DOHH2 (cell line): ENCODE measurements at regions not wholly inside any gene's neighbourhood (a gene's known extent, or its start where the extent isn't known, plus 50 kb on each side); places are given as distances from the start of the nearest gene placed in this dataset.
A peak's percentile ranks its signal among the peaks of the same experiment; 100 is the strongest.

ENCODE experiments used
- H3F3A ChIP-seq: fragments of 200-600 bp; sonication (generic), shearing (Covaris generic); 2 replicates; pipeline ENCODE4 v1.6.0; 2016; ENCODE audit warnings: antibody characterized with exemption, mild to moderate bottlenecking; ENCODE audit not compliant: control insufficient read depth, insufficient read depth
- H3K27ac ChIP-seq: fragments of 200-600 bp; sonication (generic); 2 replicates; pipeline ENCODE4 v1.5.1; 2014; ENCODE audit warnings: low read depth, mild to moderate bottlenecking, low read length, moderate library complexity
- H3K27me3 ChIP-seq: fragments of 200-600 bp; sonication (generic); 2 replicates; pipeline ENCODE4 v1.6.1; 2014; ENCODE audit warnings: mild to moderate bottlenecking, low read length, mixed read lengths; ENCODE audit not compliant: control insufficient read depth
- H3K36me3 ChIP-seq: fragments of 200-600 bp; sonication (generic); 2 replicates; pipeline ENCODE4 v1.6.1; 2014; ENCODE audit warnings: mild to moderate bottlenecking, low read length, moderate library complexity, mixed read lengths; ENCODE audit not compliant: control insufficient read depth
- H3K4me1 ChIP-seq: fragments of 200-600 bp; sonication (generic); 2 replicates; pipeline ENCODE4 v1.6.1; 2014; ENCODE audit warnings: mild to moderate bottlenecking, low read length, mixed read lengths; ENCODE audit not compliant: control insufficient read depth
- H3K4me2 ChIP-seq: fragments of 200-600 bp; sonication (generic); 2 replicates; pipeline ENCODE4 v1.6.0; 2014; ENCODE audit warnings: mild to moderate bottlenecking, low read length, moderate library complexity
- H3K4me3 ChIP-seq: fragments of 200-600 bp; sonication (generic); 2 replicates; pipeline ENCODE4 v1.5.1; 2014; ENCODE audit warnings: mild to moderate bottlenecking, low read length, mixed read lengths
- H3K79me2 ChIP-seq: fragments of 200-600 bp; sonication (generic); 2 replicates; pipeline ENCODE4 v1.6.1; 2014; ENCODE audit warnings: mild to moderate bottlenecking, low read length, mixed read lengths; ENCODE audit not compliant: control insufficient read depth
- H3K9me2 ChIP-seq: fragments of 200-600 bp; sonication (generic); replicated peaks from 2 replicates; pipeline ENCODE4 v1.6.1; 2014; ENCODE audit warnings: mild to moderate bottlenecking, low read length, mixed read lengths; ENCODE audit not compliant: control insufficient read depth
- H3K9me3 ChIP-seq: fragments of 200-600 bp; sonication (generic); 2 replicates; pipeline ENCODE4 v1.6.1; 2014; ENCODE audit warnings: antibody characterized with exemption, low read length, mixed read lengths; ENCODE audit not compliant: control insufficient read depth, insufficient read depth
- H4K20me1 ChIP-seq: fragments of 200-600 bp; sonication (generic); 2 replicates; pipeline ENCODE4 v1.6.0; 2014; ENCODE audit warnings: low read depth, mild to moderate bottlenecking, antibody characterized with exemption, low read length, moderate library complexity; ENCODE audit not compliant: control insufficient read depth, insufficient read depth
- EZH2phosphoT487 ChIP-seq: fragments of 200-600 bp; sonication (generic); IDR thresholded peaks from 2 replicates; pipeline ENCODE4 v1.6.1; 2017; ENCODE audit warnings: borderline replicate concordance, mild to moderate bottlenecking, antibody characterized with exemption, low read length, moderate library complexity, mixed read lengths
- TF ChIP-seq, protein P1 (sequence below): fragments of 200-600 bp; sonication (generic); IDR thresholded peaks from one replicate; pipeline ENCODE4 v1.5.1; 2014; ENCODE audit warnings: antibody characterized with exemption, mild to moderate bottlenecking, low read depth, low read length; ENCODE audit not compliant: poor library complexity, severe bottlenecking

DNA sequence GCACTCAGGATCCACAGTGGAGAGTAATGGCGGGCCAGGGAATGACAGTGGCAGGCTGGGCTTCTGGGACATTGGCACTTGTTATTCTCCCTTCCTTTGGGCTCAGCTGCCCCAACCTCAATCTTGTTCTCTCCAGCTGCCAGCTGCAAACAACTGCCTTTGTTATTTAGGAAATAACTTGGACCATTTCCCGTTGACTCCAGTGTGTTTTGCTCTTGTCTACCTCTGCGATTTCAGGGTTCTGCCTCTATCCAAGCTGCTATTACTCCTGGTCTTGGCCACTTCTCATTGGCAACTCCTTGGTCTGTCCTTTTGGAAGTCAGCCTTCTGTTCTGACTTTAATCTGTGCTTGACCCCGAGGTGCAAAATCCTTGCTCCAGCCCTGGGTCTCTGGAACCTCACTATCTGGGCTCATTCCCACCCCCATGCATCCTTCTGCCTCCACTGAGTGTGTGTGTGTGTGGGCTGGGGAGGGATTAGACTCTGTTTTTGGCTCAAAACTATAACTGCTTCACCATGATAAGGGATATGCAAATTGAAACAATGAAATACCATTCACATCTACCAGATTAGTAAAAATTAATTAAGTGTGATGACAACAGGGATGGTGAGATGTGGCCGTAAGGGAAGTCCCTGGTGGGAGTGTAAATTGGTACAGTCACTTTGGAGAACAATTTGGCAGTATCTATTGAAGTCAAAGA lies 134.1 kb upstream of the CXCR4 start:
- peaks cover 84% of the 10 kb centered on the region for H3K4me1 ChIP-seq
- no peaks in the 10 kb centered on the region; the same call in 1 of the 2 replicates for H3K36me3 ChIP-seq
- no peaks in the 10 kb centered on the region for H3K27me3 ChIP-seq
- peak overlapping the region; percentile 24; the same call in 1 of the 2 replicates for H3K4me2 ChIP-seq
- H3K79me2 ChIP-seq, result no peaks in the 10 kb centered on the region
- no peaks in the 10 kb centered on the region for H3K9me2 ChIP-seq
- no peaks in the 10 kb centered on the region for H4K20me1 ChIP-seq
- peaks cover 17% of the 10 kb centered on the region for H3F3A ChIP-seq
- H3K9me3 ChIP-seq, result no peaks in the 10 kb centered on the region
- TF ChIP-seq EZH2phosphoT487, result no peak
- TF ChIP-seq, protein P1, sequence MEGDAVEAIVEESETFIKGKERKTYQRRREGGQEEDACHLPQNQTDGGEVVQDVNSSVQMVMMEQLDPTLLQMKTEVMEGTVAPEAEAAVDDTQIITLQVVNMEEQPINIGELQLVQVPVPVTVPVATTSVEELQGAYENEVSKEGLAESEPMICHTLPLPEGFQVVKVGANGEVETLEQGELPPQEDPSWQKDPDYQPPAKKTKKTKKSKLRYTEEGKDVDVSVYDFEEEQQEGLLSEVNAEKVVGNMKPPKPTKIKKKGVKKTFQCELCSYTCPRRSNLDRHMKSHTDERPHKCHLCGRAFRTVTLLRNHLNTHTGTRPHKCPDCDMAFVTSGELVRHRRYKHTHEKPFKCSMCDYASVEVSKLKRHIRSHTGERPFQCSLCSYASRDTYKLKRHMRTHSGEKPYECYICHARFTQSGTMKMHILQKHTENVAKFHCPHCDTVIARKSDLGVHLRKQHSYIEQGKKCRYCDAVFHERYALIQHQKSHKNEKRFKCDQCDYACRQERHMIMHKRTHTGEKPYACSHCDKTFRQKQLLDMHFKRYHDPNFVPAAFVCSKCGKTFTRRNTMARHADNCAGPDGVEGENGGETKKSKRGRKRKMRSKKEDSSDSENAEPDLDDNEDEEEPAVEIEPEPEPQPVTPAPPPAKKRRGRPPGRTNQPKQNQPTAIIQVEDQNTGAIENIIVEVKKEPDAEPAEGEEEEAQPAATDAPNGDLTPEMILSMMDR, result no peak
- H3K27ac ChIP-seq, result no peak overlapping the region
- no peak overlapping the region; the same call in 1 of the 2 replicates for H3K4me3 ChIP-seq

DNA sequence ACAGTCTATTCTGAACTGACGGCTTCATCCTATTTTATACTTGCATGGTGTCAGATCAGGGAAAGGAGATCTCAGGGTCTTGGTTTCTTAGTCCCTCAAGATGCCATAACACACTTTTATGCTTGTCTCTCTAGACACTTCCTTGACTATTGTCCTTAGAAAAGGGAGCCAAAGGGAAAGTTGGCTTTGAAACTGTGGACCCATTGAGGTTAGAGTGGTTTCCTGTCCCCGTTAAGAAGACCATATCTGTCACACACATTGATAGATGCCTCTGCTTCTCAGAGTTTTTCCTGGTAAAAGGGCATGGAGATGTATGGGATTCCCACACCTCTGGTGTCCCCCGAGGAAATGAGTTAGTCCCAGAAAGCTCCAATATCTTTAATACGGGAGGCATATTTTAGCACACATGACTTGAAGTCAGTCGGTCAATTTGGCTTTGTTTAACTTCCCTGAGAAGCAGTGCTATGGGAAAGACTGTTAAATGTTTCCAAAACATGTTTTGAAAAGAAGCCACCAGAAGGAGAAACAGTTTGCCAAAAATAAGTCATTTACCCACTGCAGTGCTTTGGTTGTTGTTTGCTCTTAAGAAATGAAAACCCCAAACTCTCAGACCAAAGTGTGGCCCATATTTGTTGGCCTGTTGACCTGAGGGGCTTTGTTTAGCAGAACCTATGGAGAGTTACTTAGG lies 133.4 kb upstream of the CXCR4 start:
- H3K9me3 ChIP-seq, result no peaks in the 10 kb centered on the region
- no peaks in the 10 kb centered on the region for H4K20me1 ChIP-seq
- H3K4me3 ChIP-seq, result no peak overlapping the region
- H3F3A ChIP-seq, result peaks cover 17% of the 10 kb centered on the region
- no peak overlapping the region; the same call in 1 of the 2 replicates for H3K4me2 ChIP-seq
- H3K27me3 ChIP-seq, result no peaks in the 10 kb centered on the region
- no peaks in the 10 kb centered on the region for H3K79me2 ChIP-seq
- H3K36me3 ChIP-seq, result no peaks in the 10 kb centered on the region; the same call in 1 of the 2 replicates
- peaks cover 84% of the 10 kb centered on the region for H3K4me1 ChIP-seq
- H3K9me2 ChIP-seq, result no peaks in the 10 kb centered on the region
- TF ChIP-seq, protein P1, result no peak
- no peak for TF ChIP-seq EZH2phosphoT487
- no peak overlapping the region for H3K27ac ChIP-seq

DNA sequence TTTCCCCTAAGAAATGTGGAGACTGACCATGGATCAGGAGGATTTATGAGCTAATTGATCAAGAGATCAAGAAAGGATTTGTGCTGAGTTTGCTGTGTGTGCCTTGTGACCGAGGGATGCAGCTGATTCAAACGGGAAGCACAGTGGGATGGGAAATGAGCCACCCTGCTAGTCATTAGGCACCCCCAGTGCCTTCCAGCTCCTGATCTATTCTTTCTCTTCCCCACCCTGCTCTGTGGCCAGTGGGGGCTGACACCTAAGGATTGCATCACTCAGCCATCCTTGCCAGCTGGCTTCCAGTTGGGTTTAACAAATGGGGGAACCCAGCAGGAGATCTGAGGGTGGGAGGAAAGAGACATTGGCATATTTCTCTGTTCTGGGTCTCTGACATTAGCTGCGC lies 132.2 kb upstream of the CXCR4 start:
- no peaks in the 10 kb centered on the region for H3K9me2 ChIP-seq
- no peaks in the 10 kb centered on the region for H3K9me3 ChIP-seq
- H3K27ac ChIP-seq, result no peak overlapping the region
- no peak overlapping the region for H3K4me3 ChIP-seq
- TF ChIP-seq EZH2phosphoT487, result no peak
- TF ChIP-seq, protein P1, result no peak
- H3K4me1 ChIP-seq, result peaks cover 84% of the 10 kb centered on the region
- no peaks in the 10 kb centered on the region for H4K20me1 ChIP-seq
- H3K79me2 ChIP-seq, result no peaks in the 10 kb centered on the region
- H3K36me3 ChIP-seq, result no peaks in the 10 kb centered on the region; the same call in 1 of the 2 replicates
- no peaks in the 10 kb centered on the region for H3K27me3 ChIP-seq
- H3K4me2 ChIP-seq, result no peak overlapping the region
- peaks cover 13% of the 10 kb centered on the region for H3F3A ChIP-seq
